Jurkat, Clone E6-1 (cell line): ENCODE measurements at regions not wholly inside any gene's neighbourhood (a gene's known extent, or its start where the extent isn't known, plus 50 kb on each side); places are given as distances from the start of the nearest gene placed in this dataset.
A peak's percentile ranks its signal among the peaks of the same experiment; 100 is the strongest.

ENCODE experiments used
- DNase-seq: peaks from one replicate; pipeline ENCODE4 v3.0.0-alpha.2; 2011; ENCODE audit warnings: low read depth, low spot score
- H3K4me3 ChIP-seq: 2 replicates; pipeline ENCODE4 v1.5.1; 2011; ENCODE audit warnings: mild to moderate bottlenecking, low read length, control low read depth, moderate library complexity

DNA sequence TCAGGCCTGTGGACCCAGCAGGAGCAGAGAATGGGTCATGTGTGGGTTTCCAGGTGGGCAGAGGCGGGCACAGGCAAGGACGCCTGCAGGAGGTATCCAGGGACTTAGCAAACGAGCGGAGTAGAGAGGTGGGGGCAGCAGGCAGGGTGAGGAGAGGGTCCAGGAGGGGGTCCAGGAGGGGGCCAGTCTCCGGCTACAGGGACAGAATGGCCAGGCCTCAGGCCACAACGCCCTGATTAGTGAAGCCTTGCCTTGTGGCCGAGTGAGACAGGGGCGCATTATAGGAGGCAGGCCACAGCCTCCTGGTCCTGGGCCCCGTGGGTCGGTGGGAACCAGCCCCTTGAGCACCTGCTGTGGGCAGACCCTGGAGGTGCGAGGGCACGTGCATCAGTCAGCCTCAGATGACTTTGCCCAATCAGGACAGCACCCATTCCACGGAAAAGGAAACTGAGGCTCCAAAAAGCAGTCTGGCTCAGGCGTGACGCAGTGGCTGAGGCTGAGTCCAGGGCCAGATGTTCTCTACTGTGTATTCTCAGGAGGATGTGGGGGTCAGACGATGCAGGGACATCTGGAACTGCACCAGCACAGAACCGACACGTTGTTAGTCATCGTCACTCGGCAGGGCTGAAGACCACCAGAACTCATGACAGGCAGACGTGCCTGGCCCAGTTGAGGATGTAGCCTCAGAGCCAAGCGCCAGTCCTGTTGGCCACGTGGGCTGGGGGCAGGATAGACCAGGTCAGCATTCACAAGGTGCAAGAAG lies 113.7 kb downstream of the CRYAA start:
- no peak overlapping the region for H3K4me3 ChIP-seq
- DNase-seq, result no peak

- DNase-seq, result no peak
- H3K4me3 ChIP-seq, result no peak overlapping the region
Measured at GRCh38 chr21:43281661-43282357, 113.0 kb downstream of the CRYAA start.

DNA sequence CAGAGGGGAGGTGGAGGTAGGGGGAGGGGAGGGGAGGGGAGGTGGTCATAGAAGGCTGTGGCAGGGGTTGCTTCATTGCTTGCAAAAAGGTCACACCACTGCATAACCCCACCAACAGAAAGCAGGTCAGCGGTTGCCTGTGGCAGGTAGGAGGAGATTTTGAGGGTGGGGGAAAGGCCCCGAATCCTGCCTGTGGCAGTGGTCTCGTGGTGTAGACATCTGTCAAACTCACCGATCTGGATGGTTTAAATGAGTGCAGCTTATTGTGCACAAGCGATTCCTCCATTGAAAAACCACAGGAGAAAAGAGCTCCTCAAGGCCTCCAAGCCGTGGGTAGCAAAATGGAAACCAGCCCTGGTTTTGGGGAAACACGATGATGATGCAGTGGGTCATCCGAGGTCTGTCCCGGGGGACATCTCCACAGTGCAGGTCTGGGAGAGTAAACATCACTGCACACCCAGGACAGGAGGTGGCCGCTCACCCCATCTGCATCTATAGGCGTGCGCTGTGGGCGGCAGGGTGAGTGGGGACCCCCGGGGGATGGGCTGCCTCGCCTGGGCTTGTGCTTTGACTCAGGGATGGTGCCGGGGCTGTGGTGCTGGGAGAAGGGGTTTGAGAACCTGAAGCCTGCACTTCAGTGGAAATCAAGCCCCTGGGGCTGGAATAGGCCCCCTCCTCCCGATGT lies 112.3 kb downstream of the CRYAA start:
- peak; percentile 35 for DNase-seq
- no peak overlapping the region for H3K4me3 ChIP-seq

- DNase-seq, result no peak
- H3K4me3 ChIP-seq, result no peak overlapping the region
Measured at GRCh38 chr21:43279578-43279894, 110.7 kb downstream of the CRYAA start.

- no peak overlapping the region for H3K4me3 ChIP-seq
- DNase-seq, result no peak
Measured at GRCh38 chr21:43278766-43279577, 110.2 kb downstream of the CRYAA start.

- no peak for DNase-seq
- H3K4me3 ChIP-seq, result no peak overlapping the region
Measured at GRCh38 chr21:43278359-43278758, 109.6 kb downstream of the CRYAA start.

- DNase-seq, result no peak
- H3K4me3 ChIP-seq, result no peak overlapping the region
Measured at GRCh38 chr21:43277481-43278351, 108.9 kb downstream of the CRYAA start.

GRCh38 chr21:43276811-43277210 lies 108.0 kb downstream of the CRYAA start:
- no peak for DNase-seq
- no peak overlapping the region for H3K4me3 ChIP-seq

- no peak overlapping the region for H3K4me3 ChIP-seq
- no peak for DNase-seq
Measured at GRCh38 chr21:43275421-43276211, 106.8 kb downstream of the CRYAA start.

GRCh38 chr21:43274946-43275310 lies 106.1 kb downstream of the CRYAA start:
- H3K4me3 ChIP-seq, result no peak overlapping the region
- DNase-seq, result no peak

- H3K4me3 ChIP-seq, result no peak overlapping the region
- DNase-seq, result no peak
Measured at GRCh38 chr21:43274022-43274945, 105.5 kb downstream of the CRYAA start.

GRCh38 chr21:43273708-43274021 lies 104.9 kb downstream of the CRYAA start:
- no peak for DNase-seq
- H3K4me3 ChIP-seq, result no peak overlapping the region

DNA sequence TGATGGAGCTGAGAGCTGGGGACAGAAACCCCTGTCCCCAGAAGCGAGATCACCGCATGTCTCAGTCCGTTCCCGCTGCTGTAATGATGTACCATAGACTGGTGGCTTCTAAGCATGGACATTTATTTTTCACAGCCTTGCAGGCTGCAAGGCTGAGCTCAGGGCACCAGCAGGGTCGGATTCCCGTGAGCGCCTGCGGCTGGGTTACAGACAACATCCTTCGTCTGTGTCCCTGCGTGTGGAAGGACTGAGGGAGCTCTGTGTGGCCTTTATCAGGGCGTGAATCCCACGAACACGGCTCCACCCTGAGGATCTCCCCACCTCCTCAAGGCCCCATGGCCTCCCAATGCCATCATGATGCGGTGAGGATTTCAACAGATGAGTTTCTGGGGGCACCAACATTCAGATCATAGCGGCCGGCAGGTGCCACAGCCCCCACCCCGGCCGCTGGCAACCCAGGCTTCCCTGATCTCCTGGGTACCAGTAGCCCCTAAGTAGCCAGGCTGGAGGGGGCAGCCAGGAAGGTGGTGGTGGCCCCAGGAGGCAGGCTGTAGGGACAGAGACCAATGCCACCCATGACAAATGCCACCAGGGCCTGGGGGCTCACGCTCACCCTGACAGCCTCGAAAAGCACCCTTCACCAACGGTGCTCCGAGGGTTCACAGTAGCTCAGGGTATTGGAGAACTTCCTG lies 104.4 kb downstream of the CRYAA start:
- H3K4me3 ChIP-seq, result no peak overlapping the region
- no peak for DNase-seq

DNA sequence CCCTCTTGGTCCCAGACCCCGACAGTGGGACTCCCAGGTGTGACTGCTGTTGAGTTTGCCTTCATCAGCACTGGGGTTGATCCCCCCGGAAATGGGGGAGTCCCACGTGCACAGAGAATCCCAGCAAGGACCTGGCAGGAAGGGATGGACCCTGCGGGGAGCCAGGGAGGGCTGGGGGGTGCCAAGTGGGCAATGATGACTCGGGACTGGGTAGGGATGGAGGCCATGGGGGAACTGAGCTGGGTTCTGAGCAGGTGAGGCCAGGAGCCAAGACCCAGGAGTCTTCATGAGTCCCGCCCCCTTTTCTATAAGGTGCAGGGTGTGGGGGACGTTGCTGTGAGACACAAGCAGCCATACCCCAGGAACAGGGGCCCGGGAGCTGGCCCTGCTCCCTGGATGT lies 103.8 kb downstream of the CRYAA start:
- no peak for DNase-seq
- no peak overlapping the region for H3K4me3 ChIP-seq

- H3K4me3 ChIP-seq, result no peak overlapping the region
- no peak for DNase-seq
Measured at GRCh38 chr21:43271452-43272020, 102.7 kb downstream of the CRYAA start.

GRCh38 chr21:43270800-43271301 lies 102.0 kb downstream of the CRYAA start:
- no peak for DNase-seq
- H3K4me3 ChIP-seq, result no peak overlapping the region
